ENCODE measurements at regions not wholly inside any gene's neighbourhood (a gene's known extent, or its start where the extent isn't known, plus 50 kb on each side); places are given as distances from the start of the nearest gene placed in this dataset.
"Not testable (repeated sequence)": the region's sequence is repeated elsewhere in the genome, so short reads cannot be mapped to it uniquely, and the experiment has no call there.

DNA sequence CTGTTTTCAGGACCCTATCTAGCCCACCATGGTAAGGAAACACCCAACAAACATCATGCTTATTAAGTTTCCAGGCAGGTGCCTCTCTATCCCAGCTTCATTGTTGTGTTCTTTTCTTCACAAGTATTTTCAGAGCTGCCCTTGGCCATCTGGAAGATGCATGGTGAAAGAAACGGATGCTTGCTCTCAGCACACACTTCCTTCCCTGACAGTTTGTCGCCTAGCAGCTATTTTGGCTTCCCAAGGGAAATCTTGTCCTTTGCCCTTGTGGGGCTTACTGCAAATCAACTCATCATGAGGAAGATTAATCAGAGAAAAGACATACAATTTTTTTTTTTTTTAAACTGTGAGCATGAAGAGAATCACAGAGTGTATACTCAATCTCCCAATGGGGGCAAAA is 128.8 kb downstream of the ASMT start:
- H3K4me1 ChIP-seq (ENCODE audit: insufficient read depth, low read length) = peaks cover 7% of the 10 kb centered on the region

DNA sequence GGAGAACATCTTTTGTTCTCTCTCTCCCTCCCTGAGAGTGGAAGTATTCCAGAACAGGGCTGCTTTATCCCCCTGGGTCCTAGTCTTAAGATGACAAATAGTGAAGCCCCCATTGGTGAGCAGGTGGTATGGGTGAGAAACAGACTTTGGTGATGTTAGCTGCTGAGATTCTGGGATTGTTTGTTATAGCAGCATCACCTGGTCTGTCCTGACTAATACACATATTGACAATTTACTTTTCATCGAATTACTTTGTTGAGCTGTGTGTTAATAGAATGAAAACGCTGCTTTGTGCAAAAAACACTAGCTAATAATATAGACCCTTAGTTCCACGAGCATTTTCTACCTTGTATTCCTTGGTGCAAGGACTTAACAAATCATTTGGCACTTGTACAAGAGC is 133.5 kb downstream of the ASMT start:
- Histone ChIP-seq H3K36me3 (ENCODE audit: insufficient read depth, low read length) (no peaks in the 10 kb centered on the region), H3K4me1 (ENCODE audit: insufficient read depth, low read length) (peaks cover 6% of the 10 kb centered on the region), H3K9me3 (ENCODE audit: low read length) (peaks cover 3% of the 10 kb centered on the region), H3K27me3 (ENCODE audit: insufficient read depth, low read length) (no peaks in the 10 kb centered on the region), H2AFZ (ENCODE audit: low read depth, low read length) (no peak overlapping the region), H3K4me3 (ENCODE audit: low read length) (no peak overlapping the region)

More for the DNA sequence above, 128.8 kb downstream of the ASMT start:
- Histone ChIP-seq H2AFZ (ENCODE audit: low read depth, low read length) (no peak overlapping the region), H3K36me3 (ENCODE audit: insufficient read depth, low read length) (no peaks in the 10 kb centered on the region), H3K9me3 (ENCODE audit: low read length) (peaks cover 5% of the 10 kb centered on the region), H3K27me3 (ENCODE audit: insufficient read depth, low read length) (no peaks in the 10 kb centered on the region), H3K4me3 (ENCODE audit: low read length) (no peak overlapping the region)

DNA sequence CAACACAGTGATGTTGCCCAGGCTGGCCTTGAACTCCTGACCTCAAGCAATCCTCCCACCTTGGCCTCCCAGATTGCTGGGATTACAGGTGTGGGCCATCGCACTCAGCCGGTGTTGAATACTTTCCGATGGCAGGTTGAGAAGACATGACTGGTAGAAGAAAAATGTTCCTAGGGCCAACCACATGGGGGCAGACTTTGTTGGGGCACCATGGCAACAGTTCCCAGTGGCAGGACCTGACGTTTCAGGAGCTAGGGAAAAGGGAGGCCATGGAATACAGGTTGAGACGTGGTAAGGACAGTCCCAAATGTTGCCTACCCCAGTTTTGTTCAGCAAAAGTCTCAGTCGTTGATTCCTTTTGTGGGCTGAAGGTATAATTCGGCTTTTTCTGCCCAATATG is 134.6 kb downstream of the ASMT start:
- no peak overlapping the region for H3K4me3 ChIP-seq (ENCODE audit: low read length)
- H3K27me3 ChIP-seq (ENCODE audit: insufficient read depth, low read length) = no peaks in the 10 kb centered on the region
- H3K4me1 ChIP-seq (ENCODE audit: insufficient read depth, low read length) = no peaks in the 10 kb centered on the region
- no peaks in the 10 kb centered on the region for H3K36me3 ChIP-seq (ENCODE audit: insufficient read depth, low read length)
- no peaks in the 10 kb centered on the region for H3K9me3 ChIP-seq (ENCODE audit: low read length)
- H2AFZ ChIP-seq (ENCODE audit: low read depth, low read length) = no peak overlapping the region

DNA sequence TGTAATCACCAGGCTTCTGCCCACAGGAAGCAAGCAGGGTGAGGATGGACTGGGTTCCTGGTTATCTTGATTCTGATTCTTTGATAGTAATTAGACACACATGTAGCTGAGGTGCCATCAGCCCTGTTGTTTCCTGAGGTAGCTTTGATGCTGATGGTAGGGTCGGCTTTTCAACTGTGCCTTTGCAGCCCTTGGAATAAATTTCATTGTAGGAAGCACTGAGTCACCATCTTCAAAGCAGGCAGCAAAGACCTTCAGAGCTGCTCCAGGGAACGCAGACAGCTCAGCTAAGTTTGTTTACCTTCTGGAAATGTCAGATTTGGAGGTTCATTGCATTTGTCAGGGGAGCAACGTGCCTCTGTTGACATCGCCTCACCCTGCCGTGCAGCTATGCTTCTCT is 135.4 kb downstream of the ASMT start:
- H3K4me1 ChIP-seq (ENCODE audit: insufficient read depth, low read length) = no peaks in the 10 kb centered on the region

DNA sequence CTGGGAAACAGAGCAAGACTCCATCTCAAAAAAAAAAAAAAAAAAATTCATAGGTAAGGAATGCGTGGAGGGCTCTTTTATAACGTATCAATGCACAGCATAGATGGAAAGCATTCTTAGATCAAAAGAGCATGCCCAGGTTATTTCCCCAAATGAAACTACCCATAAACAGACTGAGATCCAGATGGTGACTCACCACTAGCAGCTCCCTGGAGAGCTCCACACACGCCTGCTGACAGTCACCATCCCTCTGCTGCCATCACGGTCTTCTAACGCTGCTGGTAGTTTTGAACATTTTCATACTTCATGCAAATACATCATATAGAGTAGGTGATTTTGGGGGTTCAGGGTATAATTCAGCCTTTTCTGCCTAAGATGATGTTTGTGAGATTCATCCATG is 136.9 kb downstream of the ASMT start:
- H3K4me1 ChIP-seq (ENCODE audit: insufficient read depth, low read length) = no peaks in the 10 kb centered on the region
- H3K9me3 ChIP-seq (ENCODE audit: low read length) = peaks cover under 1% of the 10 kb centered on the region
- H2AFZ ChIP-seq (ENCODE audit: low read depth, low read length) = no peak overlapping the region
- H3K4me3 ChIP-seq (ENCODE audit: low read length) = no peak overlapping the region
- H3K36me3 ChIP-seq (ENCODE audit: insufficient read depth, low read length) = no peaks in the 10 kb centered on the region
- no peaks in the 10 kb centered on the region for H3K27me3 ChIP-seq (ENCODE audit: insufficient read depth, low read length)

More for the DNA sequence above, 135.4 kb downstream of the ASMT start:
- no peak overlapping the region for H3K4me3 ChIP-seq (ENCODE audit: low read length)
- no peaks in the 10 kb centered on the region for H3K36me3 ChIP-seq (ENCODE audit: insufficient read depth, low read length)
- H3K27me3 ChIP-seq (ENCODE audit: insufficient read depth, low read length) = no peaks in the 10 kb centered on the region
- no peak overlapping the region for H2AFZ ChIP-seq (ENCODE audit: low read depth, low read length)
- H3K9me3 ChIP-seq (ENCODE audit: low read length) = no peaks in the 10 kb centered on the region

DNA sequence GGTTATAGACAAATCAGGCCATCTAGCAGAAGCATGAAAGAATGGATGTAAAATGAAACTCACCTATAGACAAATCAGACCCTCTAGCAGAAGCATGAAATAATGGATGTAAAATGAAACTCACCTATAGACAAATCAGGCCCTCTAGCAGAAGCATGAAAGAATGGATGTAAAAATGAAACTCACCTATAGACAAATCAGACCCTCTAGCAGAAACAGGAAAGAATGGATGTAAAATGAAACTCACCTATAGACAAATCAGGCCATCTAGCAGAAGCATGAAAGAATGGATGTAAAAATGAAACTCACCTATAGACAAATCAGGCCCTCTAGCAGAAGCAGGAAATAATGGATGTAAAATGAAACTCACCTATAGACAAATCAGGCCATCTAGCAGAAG is 137.9 kb downstream of the ASMT start:
- H3K9me3 ChIP-seq (ENCODE audit: low read length); H2AFZ ChIP-seq (ENCODE audit: low read depth, low read length); H3K4me1 ChIP-seq (ENCODE audit: insufficient read depth, low read length); H3K36me3 ChIP-seq (ENCODE audit: insufficient read depth, low read length); H3K27me3 ChIP-seq (ENCODE audit: insufficient read depth, low read length); H3K4me3 ChIP-seq (ENCODE audit: low read length): not testable (repeated sequence)

DNA sequence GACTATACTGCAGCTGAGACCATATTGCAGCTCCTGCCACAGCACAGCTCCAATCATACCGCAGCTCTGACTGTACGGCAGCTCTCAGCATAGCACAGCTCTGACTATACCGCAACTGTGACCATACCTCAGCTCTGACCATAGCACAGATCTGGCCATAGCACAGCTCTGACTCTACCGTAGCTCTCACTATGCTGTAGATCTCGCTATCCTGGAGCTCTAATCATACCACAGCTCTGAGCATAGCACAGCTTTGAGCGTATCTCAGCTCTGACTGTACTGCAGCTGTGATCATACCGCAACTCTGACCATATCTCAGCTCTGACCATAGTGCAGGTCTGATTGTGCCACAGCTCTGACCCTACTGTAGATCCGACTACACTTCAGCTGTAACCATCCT is 139.2 kb downstream of the ASMT start:
- Histone ChIP-seq H3K4me1 (ENCODE audit: insufficient read depth, low read length) (no peaks in the 10 kb centered on the region), H3K9me3 (ENCODE audit: low read length) (peaks cover 8% of the 10 kb centered on the region), H3K27me3 (ENCODE audit: insufficient read depth, low read length) (no peaks in the 10 kb centered on the region), H2AFZ (ENCODE audit: low read depth, low read length) (no peak overlapping the region), H3K36me3 (ENCODE audit: insufficient read depth, low read length) (no peaks in the 10 kb centered on the region), H3K4me3 (ENCODE audit: low read length) (no peak overlapping the region)

DNA sequence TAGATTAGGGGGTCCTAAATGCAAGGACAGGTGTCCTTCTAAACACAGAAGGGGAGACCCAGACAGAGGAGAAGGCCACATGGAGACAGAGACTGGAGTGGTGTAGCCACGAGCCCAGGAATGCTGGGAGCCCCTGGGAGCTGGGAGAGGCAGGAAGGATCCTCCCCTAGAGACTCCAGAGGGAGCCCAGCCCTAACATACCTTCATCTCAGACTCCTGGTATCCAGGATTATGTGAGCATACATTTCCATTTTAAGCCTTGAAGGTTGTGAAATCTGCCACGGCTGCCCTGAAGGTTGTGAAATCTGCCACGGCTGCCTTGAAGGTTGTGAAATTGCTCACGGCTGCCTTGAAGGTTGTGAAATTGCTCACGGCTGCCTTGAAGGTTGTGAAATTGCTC is 148.4 kb downstream of the ASMT start:
- Histone ChIP-seq H2AFZ (ENCODE audit: low read depth, low read length) (no peak overlapping the region), H3K27me3 (ENCODE audit: insufficient read depth, low read length) (no peaks in the 10 kb centered on the region), H3K4me1 (ENCODE audit: insufficient read depth, low read length) (no peaks in the 10 kb centered on the region)

DNA sequence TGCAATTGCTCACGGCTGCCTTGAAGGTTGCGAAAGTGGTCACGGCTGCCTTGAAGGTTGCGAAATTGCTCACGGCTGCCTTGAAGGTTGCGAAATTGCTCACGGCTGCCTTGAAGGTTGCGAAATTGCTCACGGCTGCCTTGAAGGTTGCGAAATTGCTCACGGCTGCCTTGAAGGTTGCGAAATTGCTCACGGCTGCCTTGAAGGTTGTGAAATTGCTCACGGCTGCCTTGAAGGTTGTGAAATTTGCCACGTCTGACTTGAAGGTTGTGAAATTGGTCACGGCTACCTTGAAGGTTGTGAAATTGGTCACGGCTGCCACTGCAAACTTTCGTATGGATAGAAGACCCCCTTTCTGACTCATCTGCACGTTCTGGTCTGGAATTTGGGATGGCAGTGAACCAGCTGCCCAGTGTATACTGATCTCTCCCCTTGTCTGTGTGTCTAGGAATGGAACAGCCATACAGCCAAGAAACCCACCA is 150.1 kb downstream of the ASMT start:
- H3K9me3 ChIP-seq (ENCODE audit: low read length) = not testable (repeated sequence)

More for the DNA sequence above, 148.4 kb downstream of the ASMT start:
- no peaks in the 10 kb centered on the region for H3K9me3 ChIP-seq (ENCODE audit: low read length)
- H3K4me3 ChIP-seq (ENCODE audit: low read length) = no peak overlapping the region
- no peaks in the 10 kb centered on the region for H3K36me3 ChIP-seq (ENCODE audit: insufficient read depth, low read length)

DNA sequence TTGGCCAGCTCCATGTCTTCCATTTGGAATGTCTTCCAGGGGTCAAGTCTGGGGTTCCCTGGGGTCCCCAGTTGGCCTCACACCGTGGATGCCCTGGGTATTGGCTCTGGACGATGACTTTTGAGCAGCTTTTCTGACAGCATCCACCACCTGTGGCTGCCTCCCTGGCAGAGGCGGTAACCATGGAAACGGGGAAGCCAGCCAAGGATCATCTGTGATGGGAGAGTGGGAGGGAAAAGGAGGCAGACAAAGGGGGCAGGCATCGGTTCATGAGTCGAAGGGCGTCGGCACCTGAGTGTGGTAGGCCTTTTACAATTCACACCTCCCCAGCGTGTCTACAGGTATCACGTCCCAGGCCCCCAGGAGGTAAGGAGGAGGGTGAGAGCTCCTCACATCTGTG is 152.2 kb downstream of the ASMT start:
- H3K27me3 ChIP-seq (ENCODE audit: insufficient read depth, low read length) = no peaks in the 10 kb centered on the region
- no peaks in the 10 kb centered on the region for H3K36me3 ChIP-seq (ENCODE audit: insufficient read depth, low read length)
- no peaks in the 10 kb centered on the region for H3K9me3 ChIP-seq (ENCODE audit: low read length)
- H3K4me1 ChIP-seq (ENCODE audit: insufficient read depth, low read length) = no peaks in the 10 kb centered on the region
- H3K4me3 ChIP-seq (ENCODE audit: low read length) = no peak overlapping the region
- no peak overlapping the region for H2AFZ ChIP-seq (ENCODE audit: low read depth, low read length)

More for the DNA sequence above, 150.1 kb downstream of the ASMT start:
- not testable (repeated sequence) for H2AFZ ChIP-seq (ENCODE audit: low read depth, low read length); H3K4me1 ChIP-seq (ENCODE audit: insufficient read depth, low read length); H3K27me3 ChIP-seq (ENCODE audit: insufficient read depth, low read length); H3K36me3 ChIP-seq (ENCODE audit: insufficient read depth, low read length); H3K4me3 ChIP-seq (ENCODE audit: low read length)

DNA sequence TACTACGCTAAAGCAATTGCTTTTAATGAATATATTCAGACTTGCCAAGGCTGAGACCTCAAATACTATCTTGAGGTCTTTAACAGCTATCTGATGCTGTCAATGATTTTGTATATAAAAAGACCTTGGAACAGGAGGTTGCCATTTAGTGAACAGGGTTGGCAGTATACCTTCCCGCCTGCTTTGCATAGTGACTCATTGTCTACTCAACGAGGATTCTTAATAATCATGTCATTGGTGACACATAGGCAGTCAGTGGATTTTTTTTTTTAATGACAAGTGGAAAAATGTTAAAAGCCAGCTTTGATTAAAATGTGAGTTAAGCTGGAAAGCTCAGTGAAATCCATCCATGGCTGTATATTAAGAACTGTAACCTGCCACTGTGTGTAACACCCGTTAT is 164.0 kb downstream of the ASMT start:
- H3K36me3 ChIP-seq (ENCODE audit: insufficient read depth, low read length) = no peaks in the 10 kb centered on the region
- no peaks in the 10 kb centered on the region for H3K27me3 ChIP-seq (ENCODE audit: insufficient read depth, low read length)
- H3K4me3 ChIP-seq (ENCODE audit: low read length) = no peak overlapping the region
- H3K4me1 ChIP-seq (ENCODE audit: insufficient read depth, low read length) = peaks cover 2% of the 10 kb centered on the region
- no peaks in the 10 kb centered on the region for H3K9me3 ChIP-seq (ENCODE audit: low read length)
- H2AFZ ChIP-seq (ENCODE audit: low read depth, low read length) = no peak overlapping the region

DNA sequence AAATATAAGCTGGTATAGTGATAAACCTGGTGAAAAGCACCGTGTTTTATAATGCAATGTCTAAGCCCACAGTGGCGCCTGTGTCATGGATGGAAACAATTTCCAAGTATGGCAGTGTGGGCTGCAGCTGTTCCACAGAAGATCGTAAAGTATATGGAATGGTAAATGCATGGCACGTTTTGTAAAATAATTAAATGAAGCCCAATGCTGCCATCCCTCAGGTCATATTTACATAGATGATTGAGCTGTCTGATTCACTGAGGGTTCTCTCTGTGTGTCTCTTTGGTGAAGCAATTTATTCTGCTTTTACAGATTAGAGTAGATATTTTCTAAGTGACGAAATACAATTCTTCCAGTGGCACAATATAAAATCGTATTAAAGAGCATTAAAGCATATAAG is 164.8 kb downstream of the ASMT start:
- Histone ChIP-seq H2AFZ (ENCODE audit: low read depth, low read length) (no peak overlapping the region), H3K9me3 (ENCODE audit: low read length) (no peaks in the 10 kb centered on the region), H3K27me3 (ENCODE audit: insufficient read depth, low read length) (no peaks in the 10 kb centered on the region), H3K4me1 (ENCODE audit: insufficient read depth, low read length) (peaks cover 8% of the 10 kb centered on the region), H3K4me3 (ENCODE audit: low read length) (no peak overlapping the region), H3K36me3 (ENCODE audit: insufficient read depth, low read length) (no peaks in the 10 kb centered on the region)

DNA sequence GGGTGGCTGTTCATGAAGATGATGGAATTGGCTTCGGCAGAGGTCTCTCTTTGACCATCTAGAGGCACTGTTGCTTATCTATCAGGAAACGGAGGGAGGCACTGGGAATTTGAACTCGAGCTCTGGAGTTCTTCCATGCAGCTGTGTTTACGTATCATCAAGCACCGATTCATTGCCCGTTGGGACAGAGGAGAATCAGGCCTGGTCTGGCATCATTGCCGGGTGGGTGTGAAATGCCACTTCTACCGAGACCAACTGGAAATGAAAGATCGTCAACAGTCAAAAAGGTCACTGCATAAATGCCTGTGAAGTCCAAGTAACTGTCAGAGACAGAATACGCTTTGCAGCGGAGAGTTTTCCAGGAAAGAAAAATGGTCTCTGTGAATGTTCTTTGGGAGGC is 166.9 kb downstream of the ASMT start:
- H2AFZ ChIP-seq (ENCODE audit: low read depth, low read length) = no peak overlapping the region
- H3K36me3 ChIP-seq (ENCODE audit: insufficient read depth, low read length) = no peaks in the 10 kb centered on the region

DNA sequence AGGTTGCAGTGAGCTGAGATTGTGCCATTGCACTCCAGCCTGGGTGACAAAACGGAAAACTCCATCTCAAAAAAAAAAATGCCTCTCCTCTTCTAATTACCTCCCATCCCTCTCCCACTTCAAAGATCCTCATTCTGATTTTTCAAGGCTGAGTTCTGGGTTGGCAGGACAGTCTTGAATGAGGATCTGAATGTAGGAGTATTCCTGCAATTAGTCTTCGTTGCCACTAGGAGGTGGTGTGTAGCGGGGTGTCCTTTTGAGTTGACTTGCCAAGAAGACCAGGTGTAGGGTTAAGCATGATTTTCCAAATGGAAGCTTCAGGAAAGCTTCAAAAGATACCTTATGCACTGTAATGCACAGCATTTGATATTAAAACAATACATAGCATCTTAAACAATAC is 169.9 kb downstream of the ASMT start:
- Histone ChIP-seq H3K9me3 (ENCODE audit: low read length) (peaks cover 2% of the 10 kb centered on the region), H3K36me3 (ENCODE audit: insufficient read depth, low read length) (no peaks in the 10 kb centered on the region), H3K27me3 (ENCODE audit: insufficient read depth, low read length) (no peaks in the 10 kb centered on the region), H3K4me3 (ENCODE audit: low read length) (no peak overlapping the region), H2AFZ (ENCODE audit: low read depth, low read length) (no peak overlapping the region), H3K4me1 (ENCODE audit: insufficient read depth, low read length) (peaks cover 8% of the 10 kb centered on the region)

More for the DNA sequence above, 166.9 kb downstream of the ASMT start:
- H3K9me3 ChIP-seq (ENCODE audit: low read length) = no peaks in the 10 kb centered on the region
- peaks cover 8% of the 10 kb centered on the region for H3K4me1 ChIP-seq (ENCODE audit: insufficient read depth, low read length)
- no peak overlapping the region for H3K4me3 ChIP-seq (ENCODE audit: low read length)
- no peaks in the 10 kb centered on the region for H3K27me3 ChIP-seq (ENCODE audit: insufficient read depth, low read length)
